ENCODE measurements at regions not wholly inside any gene's neighbourhood (a gene's known extent, or its start where the extent isn't known, plus 50 kb on each side); places are given as distances from the start of the nearest gene placed in this dataset.

DNA sequence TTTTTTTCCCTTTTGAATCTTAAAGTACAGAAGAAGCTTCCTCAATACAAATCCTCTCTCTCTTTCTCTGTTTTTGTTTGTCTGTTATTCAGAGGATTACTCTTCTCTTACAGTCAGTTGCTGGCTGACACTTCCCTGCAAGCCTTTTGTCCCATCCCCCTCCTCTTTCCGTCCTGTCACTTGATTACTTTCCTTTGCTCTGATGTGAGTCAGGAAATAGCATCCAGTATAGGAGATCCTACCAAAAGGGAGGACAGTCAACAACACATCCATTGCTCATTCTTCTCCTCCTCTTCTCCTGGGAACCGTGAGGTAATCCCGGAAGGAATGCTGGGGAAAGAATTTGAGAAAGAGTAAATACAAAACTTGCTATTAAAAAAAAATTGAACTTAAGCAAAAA lies 79.3 kb upstream of the SCN7A start:
- FAIRE-seq (no peak), DNase-seq (ENCODE audit: low spot score in 2 of 2) (no peak)

DNA sequence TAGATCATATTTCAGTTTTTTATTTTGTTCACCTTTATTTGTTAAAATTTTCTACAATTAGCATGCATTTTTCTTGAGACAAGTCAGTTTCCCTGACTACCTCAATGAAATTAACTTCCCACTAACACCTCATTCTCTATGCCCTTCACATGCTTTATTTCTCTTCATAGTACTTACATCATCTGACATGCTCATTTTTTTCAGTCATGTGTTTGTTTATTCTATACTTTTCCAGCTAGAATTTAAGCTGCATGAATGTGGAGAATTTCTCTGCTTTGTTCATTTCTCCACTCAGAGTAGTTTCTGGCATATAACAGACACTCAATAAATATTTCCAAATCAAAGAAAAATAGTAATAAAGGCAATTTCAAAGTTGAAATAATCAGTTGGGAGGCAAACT lies 78.9 kb upstream of the SCN7A start:
- DNase-seq (ENCODE audit: low spot score in 2 of 2) (no peak), FAIRE-seq (no peak)

- FAIRE-seq (peak; percentile 17), DNase-seq (ENCODE audit: low spot score in 2 of 2) (no peak)
These were observed 74.4 kb upstream of the SCN7A start for GRCh38 chr2:166568409-166568808.

DNA sequence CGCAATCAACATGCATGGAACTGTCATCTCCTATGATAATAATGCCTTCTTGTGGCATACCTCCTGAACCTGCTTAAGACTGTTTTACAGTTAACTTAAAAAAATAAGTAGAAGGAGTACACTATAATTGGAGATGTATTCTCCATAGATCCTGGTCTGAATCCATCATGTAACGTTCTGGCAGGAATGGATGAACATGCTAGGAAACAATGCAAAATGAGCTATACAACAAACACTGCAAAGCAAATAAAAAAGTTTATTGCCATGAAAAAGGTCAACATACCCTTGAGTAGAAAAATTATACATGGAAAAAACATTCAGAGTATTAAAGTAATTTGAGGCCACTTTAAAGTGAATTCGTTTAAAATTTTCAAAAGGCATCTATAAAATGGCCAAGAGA lies 71.5 kb upstream of the SCN7A start:
- no peak for DNase-seq (ENCODE audit: low spot score in 2 of 2)
- FAIRE-seq = no peak

DNA sequence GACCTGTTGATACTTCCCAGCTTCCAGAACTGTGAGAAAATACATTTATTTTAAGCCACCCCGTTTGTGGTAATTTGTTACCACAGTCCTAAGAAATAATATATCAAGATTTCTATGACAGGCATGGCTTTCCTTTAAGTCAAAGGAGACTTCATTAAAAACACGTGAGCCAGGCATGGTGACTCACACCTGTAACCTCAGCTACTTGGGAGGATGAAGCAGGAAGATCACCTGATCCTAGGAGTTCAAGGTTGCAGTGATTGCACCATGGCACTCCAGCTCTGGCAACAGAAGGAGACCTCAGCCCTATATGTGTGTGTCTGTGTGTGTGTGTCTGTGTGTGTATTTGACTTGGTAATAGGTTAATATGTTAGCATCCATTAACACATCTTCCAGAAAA lies 69.8 kb upstream of the SCN7A start:
- FAIRE-seq (no peak), DNase-seq (ENCODE audit: low spot score in 2 of 2) (no peak)

DNA sequence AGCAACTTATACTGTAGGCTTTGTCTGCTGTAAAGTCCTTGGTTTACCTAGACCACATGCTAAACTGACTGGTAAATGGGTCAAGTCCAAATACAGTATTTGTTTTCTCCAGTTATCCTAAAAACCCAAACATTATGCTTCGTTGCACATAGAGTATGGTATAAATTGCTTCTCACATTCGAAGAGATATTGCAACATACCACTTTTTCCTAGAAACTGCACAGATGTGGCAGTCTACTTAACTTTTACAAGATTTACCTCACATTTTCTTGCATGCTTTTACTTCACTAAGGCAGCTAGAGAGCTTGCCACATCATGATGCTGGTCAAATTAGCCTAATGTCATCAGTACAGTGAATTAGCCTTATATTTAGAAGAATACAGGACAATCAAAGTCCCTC lies 66.0 kb upstream of the SCN7A start:
- no peak for FAIRE-seq
- DNase-seq (ENCODE audit: low spot score in 2 of 2) = no peak

- FAIRE-seq (no peak), DNase-seq (ENCODE audit: low spot score in 2 of 2) (no peak)
These were observed 56.9 kb upstream of the SCN7A start for GRCh38 chr2:166550923-166551322.

- FAIRE-seq = no peak
- DNase-seq (ENCODE audit: low spot score in 2 of 2) = no peak
These were observed 51.4 kb upstream of the SCN7A start for GRCh38 chr2:166545473-166545872.
